SK-N-SH treated with all-trans-retinoic acid at 6 μM for 48 hours (cell line): ENCODE measurements at regions not wholly inside any gene's neighbourhood (a gene's known extent, or its start where the extent isn't known, plus 50 kb on each side); places are given as distances from the start of the nearest gene placed in this dataset.

Experiments used
- CSDC2 ChIP-seq: fragments of 250-450 bp; sonication (Bioruptor Pico); IDR thresholded peaks from 2 replicates; pipeline ENCODE4 v1.5.0; 2020; ENCODE audit warnings: mild to moderate bottlenecking, moderate library complexity
- ESRRG ChIP-seq: fragments of 250-450 bp; sonication (Bioruptor Pico); IDR thresholded peaks from 2 replicates; pipeline ENCODE4 v1.6.1; 2021; ENCODE audit warnings: mild to moderate bottlenecking
- POU6F1 ChIP-seq: fragments of 250-450 bp; sonication (Bioruptor Pico); IDR thresholded peaks from 2 replicates; pipeline ENCODE4 v1.8.0; 2021; ENCODE audit warnings: low read depth, mild to moderate bottlenecking, moderate library complexity, borderline replicate concordance
- PPARA ChIP-seq: fragments of 250-450 bp; sonication (Bioruptor Pico); IDR thresholded peaks from 2 replicates; pipeline ENCODE4 v1.5.0; 2020; ENCODE audit warnings: mild to moderate bottlenecking, borderline replicate concordance
- TCF4 ChIP-seq: fragments of 250-450 bp; sonication (Bioruptor Pico); IDR thresholded peaks from 2 replicates; pipeline ENCODE4 v1.8.0; 2021; ENCODE audit warnings: mild to moderate bottlenecking, moderate library complexity, borderline replicate concordance
- TF ChIP-seq, protein P1 (sequence below): fragments of 250-450 bp; sonication (Bioruptor Pico); IDR thresholded peaks from 2 replicates; pipeline ENCODE4 v1.5.1; 2020; ENCODE audit warnings: low read depth, mild to moderate bottlenecking, moderate library complexity
- TF ChIP-seq, protein P2 (sequence below): fragments of 250-450 bp; sonication (Bioruptor Pico); IDR thresholded peaks from 2 replicates; pipeline ENCODE4 v1.5.0; 2020; ENCODE audit warnings: mild to moderate bottlenecking, moderate library complexity

- TF ChIP-seq PPARA (CRISPR knock-in tag), result no peak
- TF ChIP-seq, protein P1, sequence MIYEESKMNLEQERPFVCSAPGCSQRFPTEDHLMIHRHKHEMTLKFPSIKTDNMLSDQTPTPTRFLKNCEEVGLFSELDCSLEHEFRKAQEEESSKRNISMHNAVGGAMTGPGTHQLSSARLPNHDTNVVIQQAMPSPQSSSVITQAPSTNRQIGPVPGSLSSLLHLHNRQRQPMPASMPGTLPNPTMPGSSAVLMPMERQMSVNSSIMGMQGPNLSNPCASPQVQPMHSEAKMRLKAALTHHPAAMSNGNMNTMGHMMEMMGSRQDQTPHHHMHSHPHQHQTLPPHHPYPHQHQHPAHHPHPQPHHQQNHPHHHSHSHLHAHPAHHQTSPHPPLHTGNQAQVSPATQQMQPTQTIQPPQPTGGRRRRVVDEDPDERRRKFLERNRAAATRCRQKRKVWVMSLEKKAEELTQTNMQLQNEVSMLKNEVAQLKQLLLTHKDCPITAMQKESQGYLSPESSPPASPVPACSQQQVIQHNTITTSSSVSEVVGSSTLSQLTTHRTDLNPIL, result no peak
- no peak for TF ChIP-seq ESRRG (CRISPR knock-in tag)
- TF ChIP-seq, protein P2, sequence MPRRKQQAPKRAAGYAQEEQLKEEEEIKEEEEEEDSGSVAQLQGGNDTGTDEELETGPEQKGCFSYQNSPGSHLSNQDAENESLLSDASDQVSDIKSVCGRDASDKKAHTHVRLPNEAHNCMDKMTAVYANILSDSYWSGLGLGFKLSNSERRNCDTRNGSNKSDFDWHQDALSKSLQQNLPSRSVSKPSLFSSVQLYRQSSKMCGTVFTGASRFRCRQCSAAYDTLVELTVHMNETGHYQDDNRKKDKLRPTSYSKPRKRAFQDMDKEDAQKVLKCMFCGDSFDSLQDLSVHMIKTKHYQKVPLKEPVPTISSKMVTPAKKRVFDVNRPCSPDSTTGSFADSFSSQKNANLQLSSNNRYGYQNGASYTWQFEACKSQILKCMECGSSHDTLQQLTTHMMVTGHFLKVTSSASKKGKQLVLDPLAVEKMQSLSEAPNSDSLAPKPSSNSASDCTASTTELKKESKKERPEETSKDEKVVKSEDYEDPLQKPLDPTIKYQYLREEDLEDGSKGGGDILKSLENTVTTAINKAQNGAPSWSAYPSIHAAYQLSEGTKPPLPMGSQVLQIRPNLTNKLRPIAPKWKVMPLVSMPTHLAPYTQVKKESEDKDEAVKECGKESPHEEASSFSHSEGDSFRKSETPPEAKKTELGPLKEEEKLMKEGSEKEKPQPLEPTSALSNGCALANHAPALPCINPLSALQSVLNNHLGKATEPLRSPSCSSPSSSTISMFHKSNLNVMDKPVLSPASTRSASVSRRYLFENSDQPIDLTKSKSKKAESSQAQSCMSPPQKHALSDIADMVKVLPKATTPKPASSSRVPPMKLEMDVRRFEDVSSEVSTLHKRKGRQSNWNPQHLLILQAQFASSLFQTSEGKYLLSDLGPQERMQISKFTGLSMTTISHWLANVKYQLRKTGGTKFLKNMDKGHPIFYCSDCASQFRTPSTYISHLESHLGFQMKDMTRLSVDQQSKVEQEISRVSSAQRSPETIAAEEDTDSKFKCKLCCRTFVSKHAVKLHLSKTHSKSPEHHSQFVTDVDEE (CRISPR knock-in tag), result no peak
- no peak for TF ChIP-seq TCF4 (CRISPR knock-in tag)
- no peak for TF ChIP-seq POU6F1 (CRISPR knock-in tag)
- TF ChIP-seq CSDC2, result no peak
These were observed 222.2 kb downstream of the WNT5A start for GRCh38 chr3:55264919-55265318.
